ENCODE measurements at regions not wholly inside any gene's neighbourhood (a gene's known extent, or its start where the extent isn't known, plus 50 kb on each side); places are given as distances from the start of the nearest gene placed in this dataset.
"Not testable (repeated sequence)": the region's sequence is repeated elsewhere in the genome, so short reads cannot be mapped to it uniquely, and the experiment has no call there.

DNA sequence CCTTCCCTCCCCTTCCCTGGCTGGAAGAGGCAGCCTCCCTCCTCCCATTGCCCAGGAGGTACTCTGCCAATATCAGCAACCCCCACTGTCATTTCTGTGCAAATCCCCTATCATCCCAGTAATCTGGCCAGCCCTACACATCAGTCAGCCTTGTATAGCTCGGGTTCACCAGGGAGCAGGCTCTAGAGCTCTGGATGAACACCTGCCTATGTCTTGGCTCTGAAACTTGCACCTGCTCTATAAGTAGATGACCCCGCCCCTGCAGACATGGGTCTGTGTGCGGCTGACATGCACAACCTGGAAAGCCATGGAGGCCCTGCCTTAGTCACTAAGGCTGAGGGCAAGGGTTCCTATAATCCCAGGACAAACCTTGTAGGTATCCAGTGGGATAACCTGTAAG, 1042.9 kb downstream of the UQCRFS1 start:
- DNase-seq: peak; percentile 4

GRCh38 chr19:28169168-28169887, 1043.6 kb downstream of the UQCRFS1 start:
- no peak for DNase-seq

DNA sequence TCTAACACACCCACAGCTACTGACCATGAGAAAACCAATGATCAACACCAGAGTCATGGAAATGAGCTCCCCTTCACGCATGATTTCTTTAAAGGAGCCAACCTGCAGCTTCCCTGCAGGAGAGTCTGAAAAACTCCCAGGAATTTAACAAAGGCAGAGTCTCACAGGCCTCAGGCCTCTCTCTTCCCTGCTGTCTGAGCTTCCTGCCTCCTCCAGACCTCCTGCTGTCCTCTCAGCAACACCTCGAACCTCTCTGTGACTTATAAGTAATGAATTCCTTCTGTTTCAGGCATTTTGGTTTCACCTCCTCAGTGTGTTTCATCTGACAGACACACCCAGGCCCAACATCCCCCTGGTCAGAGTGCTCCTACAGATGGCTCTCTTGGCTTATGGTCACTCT, 1044.4 kb downstream of the UQCRFS1 start:
- no peak for DNase-seq

GRCh38 chr19:28166025-28166424, 1046.9 kb downstream of the UQCRFS1 start:
- DNase-seq: no peak

GRCh38 chr19:28164214-28164613, 1048.7 kb downstream of the UQCRFS1 start:
- DNase-seq: no peak

DNA sequence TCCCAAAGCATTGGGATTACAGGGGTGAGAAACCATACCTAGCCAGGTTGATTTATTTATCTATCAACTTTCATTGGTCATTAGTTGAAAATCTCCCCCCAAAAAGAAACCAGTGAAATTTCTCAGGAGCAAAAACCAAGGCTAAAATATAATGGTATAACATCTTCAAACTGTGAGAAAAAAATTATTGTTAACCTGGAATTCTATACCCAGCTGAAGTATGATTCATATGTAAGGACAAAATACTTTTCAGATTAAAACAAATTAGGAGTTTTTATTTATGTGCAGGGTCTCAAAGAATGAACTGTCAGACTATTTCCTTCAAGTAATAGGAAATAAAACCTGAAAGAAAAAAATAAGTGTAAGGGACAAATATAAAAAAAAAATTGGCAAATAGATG, 1053.9 kb downstream of the UQCRFS1 start:
- DNase-seq: no peak

DNA sequence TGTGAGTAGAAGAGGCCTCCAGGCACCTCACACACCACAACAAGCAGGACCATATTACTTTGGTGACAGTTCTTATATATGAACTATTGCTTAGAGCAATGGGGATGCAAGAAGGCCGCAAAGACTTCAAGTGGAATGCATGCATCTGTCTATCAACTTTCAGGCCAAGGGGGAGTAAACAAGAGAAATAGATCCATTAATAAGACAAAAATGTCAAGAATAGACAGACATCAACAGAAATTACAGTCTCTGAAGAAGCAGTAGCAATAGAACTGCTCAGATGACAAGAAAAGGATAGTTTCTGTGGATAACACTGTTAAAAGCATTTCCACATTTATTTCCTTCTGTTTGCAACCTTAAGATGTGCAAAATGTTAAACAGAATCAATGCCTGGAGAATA, 1057.7 kb downstream of the UQCRFS1 start:
- DNase-seq: no peak

- DNase-seq: no peak
These were observed 1058.9 kb downstream of the UQCRFS1 start for GRCh38 chr19:28154077-28154476.

- DNase-seq: no peak
These were observed 1059.8 kb downstream of the UQCRFS1 start for GRCh38 chr19:28153123-28153522.

- DNase-seq: no peak
These were observed 1060.8 kb downstream of the UQCRFS1 start for GRCh38 chr19:28152195-28152594.

DNA sequence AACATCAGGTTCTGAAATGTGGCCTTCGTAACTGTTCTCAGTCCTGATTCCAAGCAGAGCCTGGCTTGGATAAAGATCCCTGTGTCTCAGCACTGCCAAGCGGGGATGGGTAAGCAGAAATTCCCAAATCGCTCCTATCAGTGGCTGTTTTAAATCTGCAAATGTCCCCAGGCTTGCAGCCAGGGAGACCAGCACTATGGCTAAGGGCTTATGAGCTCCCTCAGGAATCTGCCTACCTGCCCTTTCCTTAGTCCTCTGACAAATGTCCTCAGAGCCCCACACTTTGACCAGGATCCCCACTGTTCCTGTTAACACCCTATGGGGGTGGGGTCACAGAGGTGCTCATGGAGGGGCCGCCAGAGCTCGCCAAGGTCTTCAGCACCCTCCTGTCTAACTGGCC, 1062.8 kb downstream of the UQCRFS1 start:
- no peak for DNase-seq

- DNase-seq: no peak
These were observed 1064.4 kb downstream of the UQCRFS1 start for GRCh38 chr19:28148554-28148953.

DNA sequence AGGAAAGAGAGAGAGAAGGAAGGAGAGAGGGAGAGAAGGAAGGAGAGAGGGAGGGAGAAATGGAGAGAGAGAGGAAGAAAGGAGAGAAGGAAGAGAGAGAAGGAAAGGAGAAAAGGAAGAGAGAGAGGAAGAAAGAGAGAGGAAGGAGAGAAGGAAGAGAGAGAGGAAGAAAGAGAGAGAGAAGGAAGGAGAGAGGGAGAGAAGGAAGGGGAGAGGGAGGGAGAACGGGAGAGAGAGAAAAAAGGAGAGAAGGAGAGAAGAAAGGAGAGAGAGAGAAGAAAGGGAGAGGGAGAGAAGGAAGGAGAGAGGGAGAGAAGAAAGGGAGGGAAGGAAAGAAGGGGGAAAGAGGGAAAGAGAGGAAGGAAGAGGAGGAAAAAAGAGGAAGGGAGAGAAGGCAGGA, 1070.7 kb downstream of the UQCRFS1 start:
- DNase-seq: no peak

- no peak for DNase-seq
These were observed 1072.8 kb downstream of the UQCRFS1 start for GRCh38 chr19:28140201-28140600.

GRCh38 chr19:28137772-28138171, 1075.2 kb downstream of the UQCRFS1 start:
- DNase-seq: no peak

- DNase-seq: no peak
These were observed 1076.2 kb downstream of the UQCRFS1 start for GRCh38 chr19:28136796-28137195.

DNA sequence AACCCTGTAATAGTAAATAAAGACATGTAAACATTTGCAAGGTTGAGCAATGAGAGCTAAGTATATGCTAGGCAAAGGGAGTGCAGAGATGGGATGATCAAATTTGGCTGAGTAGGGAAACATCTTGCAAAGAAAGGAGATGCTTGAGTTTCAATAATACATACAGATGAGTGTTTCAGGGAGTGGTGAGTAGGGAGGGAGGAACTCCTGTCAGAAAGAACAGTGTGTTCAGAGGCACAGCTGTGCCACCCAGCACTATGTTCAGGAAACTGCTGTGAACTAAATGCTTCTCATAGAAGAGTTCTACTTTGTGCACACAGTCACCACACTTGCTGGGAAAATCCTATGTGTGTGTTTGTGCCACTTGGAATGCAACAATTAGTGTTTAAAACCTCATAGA, 1077.1 kb downstream of the UQCRFS1 start:
- no peak for DNase-seq

DNA sequence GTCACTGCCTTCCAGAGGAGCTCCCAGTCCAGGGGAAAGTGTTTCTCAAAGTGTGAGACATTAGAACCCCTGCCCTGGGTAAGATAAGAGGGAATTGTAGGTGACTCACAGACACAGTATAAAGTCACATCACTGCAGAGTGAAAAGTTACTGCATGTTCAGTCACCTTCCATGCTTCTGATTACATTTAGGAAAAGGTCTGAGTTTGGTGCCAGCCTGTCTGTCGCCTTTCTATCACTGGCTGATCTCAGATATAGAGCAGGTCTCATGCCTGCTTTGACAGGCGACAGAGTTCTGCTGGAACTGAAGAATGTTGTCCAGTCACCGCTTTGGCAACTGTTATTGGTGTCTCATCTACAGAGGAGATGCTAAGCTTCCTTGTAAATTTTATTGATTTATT, 1078.6 kb downstream of the UQCRFS1 start:
- no peak for DNase-seq

- DNase-seq: not testable (repeated sequence)
These were observed 1082.1 kb downstream of the UQCRFS1 start for GRCh38 chr19:28130881-28131280.

GRCh38 chr19:28130066-28130511, 1082.9 kb downstream of the UQCRFS1 start:
- DNase-seq: no peak

DNA sequence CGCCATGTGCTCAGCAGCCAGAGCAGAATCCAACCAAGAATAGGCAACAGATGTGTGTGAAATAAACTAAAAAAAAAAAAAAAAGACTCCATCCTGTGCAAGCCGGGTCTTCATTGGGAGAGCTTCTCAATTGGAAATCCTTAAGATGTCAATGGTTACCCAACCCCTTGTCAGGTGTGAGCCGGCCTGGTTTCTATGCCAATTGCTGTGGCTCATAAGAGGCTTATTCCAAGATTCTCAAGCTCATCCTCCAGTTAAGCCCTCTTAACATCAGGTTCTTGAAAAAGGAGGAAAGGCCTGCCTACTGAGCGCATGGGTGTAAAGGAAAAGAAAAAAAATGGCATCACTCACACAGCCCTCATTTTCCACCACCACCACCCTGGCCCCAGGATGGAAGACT, 1084.6 kb downstream of the UQCRFS1 start:
- DNase-seq: no peak

- DNase-seq: no peak
These were observed 1086.6 kb downstream of the UQCRFS1 start for GRCh38 chr19:28126135-28126898.

- DNase-seq: no peak
These were observed 1090.2 kb downstream of the UQCRFS1 start for GRCh38 chr19:28122734-28123133.

DNA sequence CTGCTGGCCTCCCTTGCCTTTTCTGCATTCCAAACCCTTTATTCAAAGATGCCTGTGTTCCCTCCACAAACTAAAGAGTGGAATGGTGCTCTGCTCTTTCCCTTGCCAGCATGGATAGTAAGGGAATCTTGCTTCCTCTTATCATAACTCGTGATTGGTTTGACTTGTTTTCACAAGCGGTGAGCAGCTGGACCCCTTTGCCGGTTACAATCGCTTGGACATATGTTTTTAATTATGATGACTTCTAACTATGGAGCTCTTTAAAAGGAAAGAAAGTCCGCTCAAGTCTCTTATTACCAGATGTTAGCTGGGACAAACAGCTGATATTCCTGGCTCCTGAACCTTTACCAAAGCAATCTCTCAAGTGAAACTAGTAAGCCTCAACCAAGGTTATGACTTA, 1094.7 kb downstream of the UQCRFS1 start:
- no peak for DNase-seq

DNA sequence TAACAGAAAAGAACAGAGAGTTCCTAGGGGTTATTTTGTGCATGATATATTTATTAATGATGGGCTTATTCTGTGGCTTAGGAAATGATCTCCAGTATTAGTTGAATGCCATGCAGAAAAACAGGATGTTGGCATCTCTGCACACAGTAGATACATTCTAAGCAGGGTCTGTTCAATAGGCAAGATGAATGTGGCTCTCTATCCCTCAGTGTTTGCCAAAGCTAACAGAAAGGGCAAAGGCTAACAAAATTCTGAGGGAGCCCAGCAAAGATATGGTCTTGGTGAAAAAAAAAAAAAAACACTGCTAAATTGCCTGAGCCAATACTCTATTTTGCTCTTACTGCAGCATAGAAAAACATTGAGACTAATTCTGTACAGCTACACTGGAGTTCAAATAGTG, 1095.8 kb downstream of the UQCRFS1 start:
- DNase-seq: no peak
